Tibial nerve (tissue), 4 donors: ENCODE measurements at regions not wholly inside any gene's neighbourhood (a gene's known extent, or its start where the extent isn't known, plus 50 kb on each side); places are given as distances from the start of the nearest gene placed in this dataset.

Source experiments
- DNase-seq, 2 donors: peaks; one replicate each; pipeline ENCODE4 v3.0.0-alpha.2; 2019; ENCODE audit warnings: low spot score in 2 of 2
- H3K27ac ChIP-seq, 4 donors: fragments of 200-600 bp; sonication (generic) in 3 of 4; one replicate each; pipeline ENCODE4 v1.5.1; 2017 to 2019; ENCODE audit warnings: mild to moderate bottlenecking in 1 of 4
- H3K27me3 ChIP-seq, 2 donors: fragments of 200-600 bp; sonication (generic) in 1 of 2; one replicate each; pipeline versions ENCODE4 v1.5.1 to v1.6.0; 2017 to 2019
- H3K36me3 ChIP-seq, 3 donors: fragments of 200-600 bp; sonication (generic); one replicate each; pipeline ENCODE4 v1.5.1; 2018 to 2019
- H3K4me1 ChIP-seq, 4 donors: fragments of 200-600 bp; sonication (generic) in 3 of 4; one replicate each; pipeline ENCODE4 v1.5.1; 2017 to 2019
- H3K4me3 ChIP-seq, 4 donors: fragments of 200-600 bp; sonication (generic) in 3 of 4; one replicate each; pipeline ENCODE4 v1.5.1; 2017 to 2019; ENCODE audit warnings: mild to moderate bottlenecking in 1 of 4, moderate library complexity in 1 of 4
- H3K9me3 ChIP-seq, 4 donors: fragments of 200-600 bp; sonication (generic) in 3 of 4; one replicate each; pipeline ENCODE4 v1.5.1; 2017 to 2019
- CTCF ChIP-seq, 5 experiments: fragments of 200-600 bp in 3 of 5; fragments of 450-650 bp in 2 of 5; sonication (generic) in 3 of 5; IDR thresholded peaks; one replicate each; pipeline ENCODE4 v1.5.1; 2016 to 2019; ENCODE audit warnings: antibody characterized with exemption in 5 of 5, mild to moderate bottlenecking in 3 of 5, moderate library complexity in 2 of 5
- EP300 ChIP-seq, 2 donors: sonication (generic); formaldehyde crosslinking; IDR thresholded peaks; one replicate each; pipeline ENCODE4 v1.6.1; 2017; ENCODE audit warnings: antibody characterized with exemption in 2 of 2, mild to moderate bottlenecking in 1 of 2
- POLR2A ChIP-seq, 2 donors: fragments of 450-650 bp; IDR thresholded peaks; one replicate each; pipeline ENCODE4 v1.6.1; 2017; ENCODE audit warnings: antibody characterized with exemption in 2 of 2, mild to moderate bottlenecking in 2 of 2, moderate library complexity in 2 of 2
- WGBS, 2 donors: methylation state at CpG; one replicate each; pipeline ENCODE4 v1.1.5; 2018; 5-methylcytosine and 5-hydroxymethylcytosine counted together

- Histone ChIP-seq H3K4me1 (peaks cover 0 to 6% (median 0%) of the 10 kb centered on the region in 4 donors), H3K9me3 (no peaks in the 10 kb centered on the region), H3K36me3 (no peaks in the 10 kb centered on the region), H3K4me3 (no peak overlapping the region), H3K27ac (no peak overlapping the region), H3K27me3 (no peaks in the 10 kb centered on the region)
- DNase-seq = no peak
- TF ChIP-seq CTCF (IDR thresholded peaks at IDR 0.05) (no peak), POLR2A (IDR thresholded peaks at IDR 0.05) (no peak), EP300 (IDR thresholded peaks at IDR 0.05) (no peak)
- 32 to 44% methylated on average over 4 of the region's 4 CpGs for WGBS, 2 donors
Measured at GRCh38 chr15:87733541-87733941, 523.0 kb downstream of the NTRK3 start.

DNA sequence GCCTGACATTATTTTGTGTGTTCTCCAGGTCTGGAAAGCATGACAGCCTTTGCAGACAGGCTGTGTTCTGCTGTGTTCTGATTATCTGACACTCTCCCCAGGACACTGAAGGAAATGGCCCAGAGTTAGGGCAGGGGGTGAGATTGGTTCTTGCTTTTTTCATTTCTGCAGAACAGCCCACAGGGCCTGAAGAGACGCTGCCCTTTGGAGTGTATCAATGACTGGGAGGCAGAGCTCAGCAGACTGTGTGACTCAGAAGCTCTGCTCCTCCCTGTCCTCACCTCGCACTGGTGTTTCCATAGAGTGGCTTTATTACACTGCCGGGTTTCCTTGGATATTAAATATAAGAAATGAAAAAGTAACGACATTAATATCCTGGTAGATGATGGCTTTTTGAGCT, 523.6 kb downstream of the NTRK3 start:
- Histone ChIP-seq H3K27ac (no peak overlapping the region), H3K4me1 (peaks cover 0 to 6% (median 0%) of the 10 kb centered on the region in 4 donors), H3K36me3 (no peaks in the 10 kb centered on the region), H3K9me3 (no peaks in the 10 kb centered on the region), H3K4me3 (no peak overlapping the region), H3K27me3 (no peaks in the 10 kb centered on the region)
- DNase-seq = no peak
- whole genome bisulfite sequencing, 2 donors = 46 to 52% methylated on average over 4 of the region's 4 CpGs
- TF ChIP-seq EP300 (IDR thresholded peaks at IDR 0.05) (no peak), CTCF (IDR thresholded peaks at IDR 0.05) (no peak), POLR2A (IDR thresholded peaks at IDR 0.05) (no peak)

- H3K27me3 ChIP-seq = no peaks in the 10 kb centered on the region
- H3K27ac ChIP-seq = no peak overlapping the region
- peaks cover 0 to 15% (median 0%) of the 10 kb centered on the region in 4 donors for H3K4me1 ChIP-seq
- H3K9me3 ChIP-seq = no peaks in the 10 kb centered on the region
- no peaks in the 10 kb centered on the region for H3K36me3 ChIP-seq
- TF ChIP-seq CTCF (IDR thresholded peaks at IDR 0.05) (no peak), EP300 (IDR thresholded peaks at IDR 0.05) (no peak), POLR2A (IDR thresholded peaks at IDR 0.05) (no peak)
- WGBS, 2 donors = 70 to 74% methylated on average over 3 of the region's 3 CpGs
- DNase-seq = no peak
- no peak overlapping the region for H3K4me3 ChIP-seq
Measured at GRCh38 chr15:87731630-87732029, 524.9 kb downstream of the NTRK3 start.

- 94 to 98% methylated on average over 2 of the region's 2 CpGs for WGBS, 2 donors
- Histone ChIP-seq H3K4me1 (peaks cover 0 to 16% (median 0%) of the 10 kb centered on the region in 4 donors), H3K4me3 (no peak overlapping the region), H3K36me3 (no peaks in the 10 kb centered on the region), H3K9me3 (no peaks in the 10 kb centered on the region), H3K27ac (no peak overlapping the region), H3K27me3 (no peaks in the 10 kb centered on the region)
- TF ChIP-seq POLR2A (IDR thresholded peaks at IDR 0.05) (no peak), CTCF (IDR thresholded peaks at IDR 0.05) (no peak), EP300 (IDR thresholded peaks at IDR 0.05) (no peak)
- DNase-seq = no peak
Measured at GRCh38 chr15:87730706-87731105, 525.8 kb downstream of the NTRK3 start.

DNA sequence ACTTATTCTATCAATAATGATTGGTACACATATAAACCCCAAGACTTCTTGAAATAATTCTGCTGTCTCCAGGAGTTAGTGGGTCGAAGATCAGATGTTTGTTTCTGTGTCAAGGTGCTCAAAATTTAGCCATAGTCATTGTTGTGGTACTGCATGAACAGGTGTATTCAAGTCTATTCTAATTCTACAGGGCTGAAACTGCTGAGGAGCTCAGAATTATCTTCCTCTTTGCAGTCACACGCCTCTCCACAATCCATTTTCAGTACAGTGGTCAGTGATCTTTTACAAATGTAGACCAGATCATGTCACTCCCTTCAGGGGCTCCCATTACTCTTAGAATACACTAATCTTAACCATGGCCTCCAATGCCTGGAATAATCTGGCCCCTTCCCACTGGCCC, 527.5 kb downstream of the NTRK3 start:
- H3K27ac ChIP-seq = no peak overlapping the region
- 68 to 84% methylated on average over 2 of the region's 2 CpGs for WGBS, 2 donors
- H3K27me3 ChIP-seq = no peaks in the 10 kb centered on the region
- H3K9me3 ChIP-seq = no peaks in the 10 kb centered on the region
- DNase-seq = no peak
- no peaks in the 10 kb centered on the region for H3K36me3 ChIP-seq
- no peak overlapping the region for H3K4me3 ChIP-seq
- H3K4me1 ChIP-seq = peaks cover 0 to 10% (median 0%) of the 10 kb centered on the region in 4 donors
- no peak for TF ChIP-seq EP300 (IDR thresholded peaks at IDR 0.05)
- TF ChIP-seq CTCF (IDR thresholded peaks at IDR 0.05) = no peak
- no peak for TF ChIP-seq POLR2A (IDR thresholded peaks at IDR 0.05)
